H7 (cell line): ENCODE measurements at regions not wholly inside any gene's neighbourhood (a gene's known extent, or its start where the extent isn't known, plus 50 kb on each side); places are given as distances from the start of the nearest gene placed in this dataset.

Source experiments
- DNase-seq: peaks from one replicate; pipeline ENCODE4 v3.0.0; 2012
- H3K27me3 ChIP-seq: 2 replicates; pipeline ENCODE4 v1.6.0; 2011; ENCODE audit warnings: mild to moderate bottlenecking, low read length; ENCODE audit not compliant: control insufficient read depth, insufficient read depth
- H3K36me3 ChIP-seq: replicated peaks from 2 replicates; pipeline ENCODE4 v1.5.1; 2011; ENCODE audit warnings: low read length; ENCODE audit not compliant: control insufficient read depth, insufficient read depth
- H3K4me3 ChIP-seq: 2 replicates; pipeline ENCODE4 v1.5.1; 2011; ENCODE audit warnings: low read depth, mild to moderate bottlenecking, control low read depth, low read length, moderate library complexity; ENCODE audit not compliant: insufficient read depth

DNA sequence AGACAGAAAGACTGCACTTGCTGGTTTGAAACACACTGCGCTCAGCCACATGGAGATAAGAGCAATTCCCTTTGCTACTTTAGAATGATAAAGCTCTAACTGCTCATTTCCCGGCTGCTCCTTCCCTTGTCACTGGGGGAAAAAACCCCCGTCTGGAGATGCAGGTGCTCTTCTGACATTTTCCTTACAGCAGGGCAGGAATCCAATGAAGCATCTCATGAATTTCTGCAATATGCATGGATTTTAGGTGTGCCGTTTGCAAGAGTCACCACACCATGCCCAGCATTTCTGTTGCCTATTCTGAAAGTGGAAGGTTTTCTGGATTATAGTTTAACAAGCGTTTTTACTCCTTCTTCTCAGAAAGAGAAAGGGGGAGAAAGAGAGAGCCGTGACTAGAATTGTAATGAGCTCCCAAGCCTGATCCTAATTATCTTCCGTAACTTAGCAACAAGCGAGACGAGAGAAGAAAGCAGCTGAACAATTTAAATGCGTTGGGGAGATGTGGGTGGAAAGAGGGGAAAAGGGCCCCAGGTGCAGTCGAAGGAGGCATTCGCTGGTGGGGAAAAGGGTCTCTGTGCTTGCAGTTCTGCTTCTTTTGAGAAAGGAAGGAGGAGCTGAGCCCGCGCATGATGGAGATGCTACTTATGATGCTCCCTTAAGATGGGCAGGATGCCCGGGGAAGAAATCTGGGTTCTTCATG lies 76.6 kb upstream of the SPATA13 start:
- no peaks in the 10 kb centered on the region for H3K27me3 ChIP-seq
- no peak for DNase-seq
- H3K4me3 ChIP-seq: no peak overlapping the region
- no peaks in the 10 kb centered on the region for H3K36me3 ChIP-seq

DNA sequence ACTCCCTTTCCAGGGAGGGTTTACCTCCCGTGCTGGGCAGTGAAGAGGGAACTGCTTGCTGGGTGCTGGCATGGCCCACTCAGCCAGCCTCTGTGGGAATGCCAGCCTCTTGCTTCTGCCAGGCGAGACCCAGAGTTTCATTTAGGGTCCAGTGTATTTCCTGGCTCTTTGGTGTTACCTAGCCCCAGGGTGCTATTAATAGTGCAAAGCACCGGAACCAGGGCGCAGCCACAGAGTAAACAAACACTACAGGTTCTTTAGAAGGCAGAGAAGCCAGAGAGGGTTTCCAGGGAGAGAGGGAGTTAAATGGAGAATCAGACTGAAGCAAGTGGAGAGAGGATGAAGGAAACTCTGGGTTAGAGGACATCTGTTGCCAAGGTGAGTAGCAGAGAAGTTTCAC lies 74.9 kb upstream of the SPATA13 start:
- DNase-seq: no peak
- Histone ChIP-seq H3K27me3 (no peaks in the 10 kb centered on the region), H3K36me3 (no peaks in the 10 kb centered on the region), H3K4me3 (no peak overlapping the region)

DNA sequence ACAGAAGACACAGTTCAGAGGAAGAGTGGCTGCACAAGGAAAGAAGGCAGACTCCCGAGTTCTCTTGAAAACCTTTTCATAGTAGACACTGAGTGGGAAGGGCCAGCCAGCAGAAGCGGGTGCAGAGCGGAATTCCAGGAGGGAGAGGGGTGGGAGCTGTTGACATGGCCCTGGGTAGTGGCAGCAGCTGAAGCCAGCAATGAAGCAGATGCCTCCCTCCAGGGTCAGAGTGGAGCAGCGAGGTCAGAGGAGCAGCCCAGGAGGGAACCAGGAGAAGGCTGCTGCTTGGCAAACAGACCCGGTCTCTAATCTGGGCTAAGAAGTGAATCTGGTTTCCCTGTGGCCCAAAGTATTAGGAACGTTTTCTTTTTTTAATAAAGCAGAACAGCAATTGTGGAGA lies 73.9 kb upstream of the SPATA13 start:
- no peak overlapping the region for H3K4me3 ChIP-seq
- H3K27me3 ChIP-seq: no peaks in the 10 kb centered on the region
- H3K36me3 ChIP-seq: no peaks in the 10 kb centered on the region
- DNase-seq: no peak

DNA sequence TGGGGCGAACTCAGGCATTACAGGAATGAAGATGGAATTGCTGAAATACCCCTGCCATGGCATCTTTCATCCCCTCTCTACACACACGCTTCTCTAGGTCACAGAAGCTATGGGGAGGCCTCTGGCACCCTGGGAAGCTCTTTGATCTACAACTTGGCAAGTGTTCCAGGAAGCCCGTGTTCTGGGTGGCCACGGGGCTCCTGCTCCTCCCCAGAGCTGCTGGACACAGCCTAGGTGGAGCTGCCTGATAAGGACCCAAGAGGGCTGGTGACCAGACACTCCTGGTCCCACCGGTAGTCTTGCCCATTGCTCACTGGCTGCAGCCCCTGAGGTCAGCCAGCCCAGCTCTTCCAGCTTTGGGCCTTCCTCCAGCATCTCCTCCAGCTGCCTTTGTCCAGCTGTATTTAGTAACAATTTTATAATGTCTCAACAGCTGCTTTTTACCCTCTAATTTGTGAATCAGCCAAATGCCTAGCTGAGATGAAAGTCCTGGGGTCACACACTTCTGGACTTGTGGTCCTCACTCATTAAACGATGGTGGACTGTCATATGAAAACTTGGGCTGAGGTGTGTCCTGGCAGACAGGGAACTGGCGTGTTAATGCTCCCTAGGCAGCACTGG lies 72.8 kb upstream of the SPATA13 start:
- no peaks in the 10 kb centered on the region for H3K36me3 ChIP-seq
- no peaks in the 10 kb centered on the region for H3K27me3 ChIP-seq
- H3K4me3 ChIP-seq: no peak overlapping the region
- no peak for DNase-seq

DNA sequence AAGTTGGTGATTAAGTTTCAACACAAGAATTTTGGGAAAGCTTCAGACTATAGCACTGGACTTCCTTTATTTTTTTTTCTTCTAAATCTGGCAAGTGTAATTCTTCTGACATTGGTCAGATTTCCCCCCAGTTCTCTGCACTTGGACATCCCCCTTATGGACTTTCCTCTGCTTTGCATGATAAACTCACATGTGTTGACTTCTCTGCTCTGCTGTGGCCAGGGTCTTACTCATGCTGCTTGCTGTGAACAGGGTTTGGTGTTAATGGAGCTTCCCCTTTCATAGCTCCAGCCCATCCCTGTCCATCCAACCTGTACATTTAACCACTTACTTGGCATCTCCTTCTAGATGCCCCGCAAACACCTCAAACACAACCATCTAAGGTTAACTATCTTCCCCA lies 70.5 kb upstream of the SPATA13 start:
- Histone ChIP-seq H3K36me3 (no peaks in the 10 kb centered on the region), H3K27me3 (no peaks in the 10 kb centered on the region), H3K4me3 (no peak overlapping the region)
- DNase-seq: no peak

DNA sequence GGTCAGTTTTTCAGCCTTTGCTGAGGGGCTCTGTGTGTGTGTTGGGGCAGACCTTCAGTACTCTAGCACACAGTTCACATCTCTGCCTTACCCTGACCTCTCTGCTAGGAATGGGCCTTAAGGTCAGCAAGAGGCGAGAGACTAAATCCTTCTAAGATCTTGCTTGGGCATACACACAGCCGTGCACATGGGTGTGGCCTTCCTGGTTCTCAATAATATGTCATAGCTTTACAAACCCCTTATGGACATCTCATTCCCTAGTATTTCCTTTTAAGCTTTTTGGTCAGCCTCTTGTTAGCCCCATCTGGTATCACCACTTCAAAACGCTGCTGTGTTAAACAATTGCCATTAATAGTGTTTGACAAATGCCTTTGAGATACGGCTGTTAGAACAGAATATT lies 69.4 kb upstream of the SPATA13 start:
- Histone ChIP-seq H3K36me3 (no peaks in the 10 kb centered on the region), H3K4me3 (no peak overlapping the region), H3K27me3 (no peaks in the 10 kb centered on the region)
- no peak for DNase-seq

DNA sequence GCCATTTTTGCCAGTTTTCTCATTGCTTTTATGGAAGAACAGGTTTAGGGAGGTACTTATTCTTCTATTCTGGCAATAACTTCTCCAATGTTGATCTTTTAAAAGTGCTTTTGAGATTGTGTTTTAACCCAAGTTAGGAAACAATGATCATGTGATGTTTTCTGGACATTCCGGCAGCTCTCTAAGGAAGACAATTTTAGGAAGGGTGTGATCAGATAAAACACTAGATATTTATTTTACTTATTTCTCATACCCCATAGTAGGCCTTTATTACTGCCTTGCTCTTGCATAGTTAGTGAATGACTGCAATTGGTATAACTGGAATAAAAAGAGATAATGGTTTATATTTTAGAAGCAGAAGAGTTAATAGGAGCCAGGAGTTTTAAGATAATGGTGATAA lies 68.4 kb upstream of the SPATA13 start:
- no peak overlapping the region for H3K4me3 ChIP-seq
- DNase-seq: no peak
- H3K36me3 ChIP-seq: no peaks in the 10 kb centered on the region
- no peaks in the 10 kb centered on the region for H3K27me3 ChIP-seq

DNA sequence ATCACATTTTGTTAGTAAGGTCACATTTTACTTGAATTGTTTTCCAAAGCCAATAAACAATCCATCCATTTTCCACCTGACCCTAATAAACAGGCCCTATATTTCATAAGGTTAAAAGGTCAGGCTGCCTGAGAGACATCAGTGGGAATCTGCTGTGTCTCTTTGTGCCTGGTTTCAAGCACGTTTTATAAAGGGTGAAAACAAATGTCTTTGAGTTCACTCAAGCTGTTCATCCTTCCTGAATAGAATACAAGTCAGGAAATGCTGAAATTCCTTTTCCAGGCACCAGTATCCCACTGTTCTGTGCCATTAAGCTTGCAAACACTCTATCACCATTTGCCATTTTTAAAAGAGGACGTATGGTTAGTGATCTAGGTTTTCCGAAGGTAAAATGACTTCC lies 67.5 kb upstream of the SPATA13 start:
- no peak for DNase-seq
- no peak overlapping the region for H3K4me3 ChIP-seq
- no peaks in the 10 kb centered on the region for H3K36me3 ChIP-seq

DNA sequence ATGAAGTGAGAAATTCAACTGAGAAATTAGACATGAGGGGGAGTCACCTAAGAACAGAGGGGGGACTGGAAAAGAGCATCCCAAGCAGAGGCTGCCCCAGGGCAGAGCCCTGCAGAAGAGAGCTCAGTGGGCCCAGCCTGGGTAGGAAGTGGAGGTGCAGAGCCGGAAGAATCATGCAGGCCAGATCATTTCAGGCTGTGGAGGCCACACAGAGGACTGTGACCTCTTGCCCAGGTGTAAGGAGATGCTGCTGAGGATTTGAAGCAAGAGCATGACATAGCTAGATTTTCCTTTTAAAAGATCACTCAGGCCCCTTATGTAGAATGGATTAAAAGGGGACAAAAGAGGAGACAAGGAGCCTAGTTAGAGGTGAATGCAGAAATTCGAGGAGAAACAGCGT lies 63.9 kb upstream of the SPATA13 start:
- DNase-seq: no peak
- Histone ChIP-seq H3K27me3 (no peaks in the 10 kb centered on the region), H3K4me3 (no peak overlapping the region), H3K36me3 (no peaks in the 10 kb centered on the region)

More for the DNA sequence above, 67.5 kb upstream of the SPATA13 start:
- no peaks in the 10 kb centered on the region for H3K27me3 ChIP-seq

DNA sequence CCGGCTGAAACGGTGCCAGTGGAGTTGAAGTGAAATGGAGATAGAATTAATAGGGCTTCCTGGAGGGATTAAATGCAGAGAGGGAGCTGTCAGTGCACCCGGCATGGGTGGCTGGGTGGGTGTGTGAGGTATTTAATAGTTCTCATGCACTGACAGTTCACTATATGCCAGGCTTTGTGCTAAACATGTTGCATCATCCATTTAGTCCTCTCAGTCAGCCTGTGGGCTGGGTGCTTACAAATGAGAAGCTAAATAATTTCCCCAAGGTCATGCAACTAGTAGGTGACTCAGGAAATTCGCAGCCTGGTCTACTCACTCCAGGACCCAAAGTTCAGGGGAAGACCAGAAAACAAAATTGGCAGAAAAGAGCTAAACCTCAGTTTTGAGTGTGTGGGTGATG lies 63.5 kb upstream of the SPATA13 start:
- no peaks in the 10 kb centered on the region for H3K27me3 ChIP-seq
- H3K36me3 ChIP-seq: no peaks in the 10 kb centered on the region
- no peak overlapping the region for H3K4me3 ChIP-seq
- DNase-seq: no peak

DNA sequence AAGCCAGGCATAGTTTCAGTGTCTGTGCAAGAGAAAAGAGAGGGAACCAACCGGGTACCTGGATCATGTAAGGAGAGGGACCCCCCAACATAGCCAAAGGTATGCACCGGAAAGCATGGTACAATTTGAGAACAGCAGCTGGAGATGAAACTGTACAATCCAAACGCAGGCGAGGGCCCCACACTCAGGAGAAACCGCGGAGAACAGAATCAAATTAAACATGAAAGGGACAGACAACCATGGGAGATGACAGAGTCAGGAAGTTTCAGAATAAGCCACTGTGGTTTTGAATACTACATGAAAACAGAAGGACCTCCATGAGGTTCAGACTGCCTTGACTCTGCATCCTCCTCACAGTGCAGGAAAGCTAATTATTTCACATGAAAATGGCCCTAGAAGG lies 62.9 kb upstream of the SPATA13 start:
- Histone ChIP-seq H3K4me3 (no peak overlapping the region), H3K27me3 (no peaks in the 10 kb centered on the region), H3K36me3 (no peaks in the 10 kb centered on the region)
- no peak for DNase-seq

DNA sequence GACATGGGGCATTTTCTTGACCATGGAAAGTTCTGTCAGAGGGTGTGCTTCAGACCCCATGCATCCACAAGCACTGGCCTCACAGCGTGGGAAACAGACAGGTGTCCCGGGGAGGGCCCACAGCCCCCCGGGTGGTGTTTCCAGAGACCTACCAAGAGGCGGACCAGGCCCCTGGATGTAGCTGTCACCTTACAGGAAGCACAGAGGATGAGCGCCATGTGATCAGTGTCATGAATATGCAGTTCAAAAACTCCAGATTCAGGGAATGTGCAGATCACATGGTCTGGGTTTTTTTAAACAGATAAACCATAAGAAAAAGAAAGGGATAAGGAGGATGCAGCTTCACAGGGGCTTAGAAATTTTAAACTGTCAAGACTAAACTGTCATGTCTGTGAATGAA lies 61.0 kb upstream of the SPATA13 start:
- Histone ChIP-seq H3K36me3 (no peaks in the 10 kb centered on the region), H3K4me3 (no peak overlapping the region), H3K27me3 (no peaks in the 10 kb centered on the region)
- DNase-seq: no peak

DNA sequence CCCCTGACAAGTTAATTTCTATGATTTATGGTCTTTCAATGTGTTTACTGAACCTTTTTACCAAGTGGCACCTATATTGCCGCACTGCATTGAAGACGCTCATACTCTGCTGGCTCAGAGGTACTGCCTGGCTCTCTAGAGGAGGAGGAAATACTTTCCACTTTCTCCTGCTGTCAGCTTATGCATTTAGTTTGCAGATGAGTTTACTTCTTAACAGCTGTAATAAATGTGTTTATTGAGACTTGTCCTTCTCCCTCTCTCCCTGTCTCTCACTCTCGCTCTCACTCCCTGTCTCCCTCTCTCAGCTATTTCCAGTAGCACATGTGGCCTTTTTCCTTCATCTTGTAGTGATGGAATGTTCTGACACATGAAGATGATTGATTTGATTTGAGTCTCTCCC lies 60.3 kb upstream of the SPATA13 start:
- no peak for DNase-seq
- Histone ChIP-seq H3K4me3 (no peak overlapping the region), H3K27me3 (no peaks in the 10 kb centered on the region), H3K36me3 (no peaks in the 10 kb centered on the region)

DNA sequence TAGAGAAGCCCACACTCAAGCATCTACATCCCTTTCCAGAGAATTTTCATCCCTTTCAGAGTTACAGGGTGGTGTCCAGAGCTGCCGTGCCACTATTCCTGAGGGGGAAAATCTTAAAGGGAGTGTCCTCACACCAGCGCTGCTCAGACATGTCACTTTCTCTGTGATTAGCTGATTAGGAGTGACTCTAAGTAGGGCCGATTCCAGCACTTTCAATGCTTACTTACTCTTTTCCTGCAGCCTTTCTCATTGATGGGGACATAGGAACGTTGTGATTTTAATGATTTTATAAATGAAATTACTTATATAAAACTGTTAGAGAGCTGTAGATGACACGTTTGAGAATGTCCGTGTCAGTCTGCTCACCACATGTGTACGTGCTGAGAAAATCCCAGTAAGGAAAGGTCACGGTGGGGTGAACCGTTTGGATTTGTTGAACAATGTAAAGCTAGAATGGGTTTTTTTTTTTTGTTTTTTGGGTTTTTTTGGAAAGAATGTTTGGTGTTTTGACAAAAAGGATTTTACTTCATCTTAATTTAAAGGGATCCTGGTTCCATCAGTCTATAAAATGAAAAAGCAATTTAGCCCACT lies 56.6 kb upstream of the SPATA13 start:
- no peak for DNase-seq
- no peak overlapping the region for H3K4me3 ChIP-seq
- H3K27me3 ChIP-seq: no peaks in the 10 kb centered on the region

DNA sequence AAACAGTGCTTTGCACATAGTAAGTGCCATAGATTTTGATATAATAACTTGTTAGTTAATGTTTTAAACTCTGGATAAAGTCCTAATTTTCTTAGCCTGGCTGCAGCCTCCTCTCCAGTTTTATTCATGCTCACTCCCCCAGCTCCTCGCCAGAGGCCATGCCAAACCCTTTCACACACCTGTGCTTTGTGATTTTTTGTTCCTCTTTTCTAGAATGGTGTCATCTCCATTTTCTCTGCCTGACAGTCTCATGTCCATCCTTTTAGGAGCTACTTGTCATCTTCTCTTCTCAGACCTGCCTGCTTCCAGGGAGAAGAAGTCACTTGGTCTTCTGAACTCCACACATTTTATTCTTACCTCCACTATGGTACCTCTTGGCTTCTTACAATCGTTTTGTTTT lies 55.8 kb upstream of the SPATA13 start:
- no peaks in the 10 kb centered on the region for H3K36me3 ChIP-seq
- no peak overlapping the region for H3K4me3 ChIP-seq
- no peak for DNase-seq
- no peaks in the 10 kb centered on the region for H3K27me3 ChIP-seq

More for the DNA sequence above, 56.6 kb upstream of the SPATA13 start:
- H3K36me3 ChIP-seq: no peaks in the 10 kb centered on the region
